HCT116 (cell line): ENCODE measurements at regions not wholly inside any gene's neighbourhood (a gene's known extent, or its start where the extent isn't known, plus 50 kb on each side); places are given as distances from the start of the nearest gene placed in this dataset.

Experiments
- ATAC-seq: fragments of 200-7000 bp; cut with Tn5 transposase; 2 replicates; pipeline ENCODE4 v1.9.1; 2020; ENCODE audit warnings: mild to moderate bottlenecking, moderate library complexity
- BruUV-seq: library from RNA; stranded (reverse); fragments of 400-500 nt; replicated peaks from 2 replicates; lab custom pipeline; 2021; lab: Mats Ljungman, UMichigan
- CTCF ChIA-PET: fragments of 300-600 bp; sonication (Branson Sonifier 250); formaldehyde crosslinking; loops from one replicate; lab custom pipeline; 2021; ENCODE audit warnings: antibody characterized with exemption; lab: Charles Lee
- POLR2A ChIA-PET: fragments of 300-600, 350-600 bp; sonication (Branson Sonifier 250); formaldehyde crosslinking; loops from one replicate; lab custom pipeline; 2021; ENCODE audit warnings: antibody characterized with exemption; lab: Charles Lee
- RAD21 ChIA-PET, 2 experiments: fragments of 300-600 bp; sonication (Branson Sonifier 250); formaldehyde crosslinking; loops; one replicate each; lab custom pipeline; 2023; ENCODE audit warnings: low total read pairs in 2 of 2; ENCODE audit not compliant: uncharacterized antibody in 2 of 2, unreplicated experiment in 2 of 2, low non-redundant PET in 1 of 2; lab: Charles Lee
- DNase-seq: peaks from one replicate; pipeline ENCODE4 v3.0.0-alpha.2; 2010; ENCODE audit warnings: low read depth, low spot score
- H2AFZ ChIP-seq: fragments of 200-600 bp; shearing (Covaris generic), sonication (generic); 2 replicates; pipeline ENCODE4 v1.6.1; 2017; ENCODE audit warnings: low read depth, mixed run types, mixed read lengths, antibody characterized with exemption, low read length; ENCODE audit not compliant: poor library complexity, severe bottlenecking
- H3K27ac ChIP-seq: 2 replicates; pipeline ENCODE4 v1.5.1; 2012; ENCODE audit warnings: low read depth, low read length
- H3K27me3 ChIP-seq: fragments of 200-600 bp; sonication (generic); 2 replicates; pipeline ENCODE4 v1.6.1; 2016; ENCODE audit warnings: mixed run types, low read length, mixed read lengths; ENCODE audit not compliant: insufficient read depth
- H3K36me3 ChIP-seq, 2 experiments: fragments of 200-500 bp in 1 of 2; fragments of 200-600 bp in 1 of 2; sonication (Bioruptor generic) in 1 of 2; sonication (generic) in 1 of 2; 2 replicates each; pipeline versions ENCODE4 v1.5.1 to v1.6.1; 2014 to 2016; ENCODE audit warnings: low read length in 2 of 2, inconsistent platforms in 1 of 2, mixed read lengths in 1 of 2, mixed run types in 1 of 2; ENCODE audit not compliant: insufficient read depth in 2 of 2, control insufficient read depth in 1 of 2
- H3K4me1 ChIP-seq, 2 experiments: fragments of 200-600 bp in 1 of 2; sonication (generic) in 1 of 2; 2 replicates each; pipeline versions ENCODE4 v1.5.1 to v1.6.1; 2012 to 2017; ENCODE audit warnings: low read length in 2 of 2, inconsistent platforms in 1 of 2, mild to moderate bottlenecking in 1 of 2, mixed read lengths in 1 of 2, mixed run types in 1 of 2, moderate library complexity in 1 of 2; ENCODE audit not compliant: insufficient read depth in 2 of 2, control insufficient read depth in 1 of 2
- H3K4me2 ChIP-seq: fragments of 200-600 bp; sonication (generic); 2 replicates; pipeline ENCODE4 v1.6.1; 2017; ENCODE audit warnings: mixed run types, low read length, mixed read lengths
- H3K4me3 ChIP-seq, 2 experiments: fragments of 200-600 bp in 1 of 2; sonication (generic) in 1 of 2; replicated peaks in 1 of 2; 2 replicates each; pipeline ENCODE4 v1.5.1; 2011 to 2016; ENCODE audit warnings: low read length in 2 of 2, control low read depth in 1 of 2, low read depth in 1 of 2, mild to moderate bottlenecking in 1 of 2, mixed read lengths in 1 of 2, mixed run types in 1 of 2
- H3K79me2 ChIP-seq: fragments of 200-600 bp; sonication (generic); 2 replicates; pipeline ENCODE4 v1.6.1; 2017; ENCODE audit warnings: mild to moderate bottlenecking, mixed run types, low read length, moderate library complexity, mixed read lengths; ENCODE audit not compliant: insufficient read depth
- H3K9ac ChIP-seq: fragments of 200-600 bp; sonication (generic); 2 replicates; pipeline ENCODE4 v1.6.1; 2016; ENCODE audit warnings: low read length, mixed read lengths
- H3K9me2 ChIP-seq: fragments of 200-600 bp; sonication (generic), shearing (Covaris generic); 2 replicates; pipeline ENCODE4 v1.6.1; 2017; ENCODE audit warnings: mixed run types, mild to moderate bottlenecking, moderate library complexity; ENCODE audit not compliant: insufficient read depth
- H3K9me3 ChIP-seq, 2 experiments: fragments of 200-500 bp in 1 of 2; fragments of 200-600 bp in 1 of 2; sonication (Bioruptor generic) in 1 of 2; sonication (generic) in 1 of 2; 2 replicates each; pipeline ENCODE4 v1.6.1; 2014 to 2017; ENCODE audit warnings: low read length in 2 of 2, mixed read lengths in 2 of 2, inconsistent platforms in 1 of 2, low read depth in 1 of 2, mild to moderate bottlenecking in 1 of 2, mixed run types in 1 of 2, moderate library complexity in 1 of 2; ENCODE audit not compliant: control insufficient read depth in 1 of 2, insufficient read depth in 1 of 2
- H4K20me1 ChIP-seq: fragments of 200-600 bp; sonication (generic), shearing (Covaris generic); 2 replicates; pipeline ENCODE4 v1.6.1; 2017; ENCODE audit warnings: mixed run types, mild to moderate bottlenecking, moderate library complexity; ENCODE audit not compliant: insufficient read depth
- CBX3 ChIP-seq: IDR thresholded peaks from 2 replicates; pipeline ENCODE4 v1.6.1; 2012; ENCODE audit warnings: low read depth
- CEBPB ChIP-seq: IDR thresholded peaks from 2 replicates; pipeline ENCODE4 v1.6.1; 2012; ENCODE audit warnings: low read depth
- EZH2 ChIP-seq: fragments of 200-600 bp; sonication (generic); IDR thresholded peaks from 2 replicates; pipeline ENCODE4 v1.6.1; 2017; ENCODE audit warnings: antibody characterized with exemption, mixed run types
- FOSL1 ChIP-seq: IDR thresholded peaks from 2 replicates; pipeline ENCODE4 v1.6.1; 2012; ENCODE audit warnings: low read depth
- JUND ChIP-seq: IDR thresholded peaks from 2 replicates; pipeline ENCODE4 v1.6.1; 2012
- POLR2A ChIP-seq: IDR thresholded peaks from 2 replicates; pipeline ENCODE4 v1.7.0; 2011; ENCODE audit warnings: borderline replicate concordance; ENCODE audit not compliant: insufficient read depth, insufficient read length; ENCODE audit errors: extremely low read depth
- POLR2AphosphoS5 ChIP-seq: IDR thresholded peaks from 2 replicates; pipeline ENCODE4 v1.6.1; 2011; ENCODE audit warnings: mild to moderate bottlenecking, low read depth, low read length, moderate library complexity
- RAD21 ChIP-seq: IDR thresholded peaks from 2 replicates; pipeline ENCODE4 v1.6.1; 2012; ENCODE audit warnings: low read depth, mild to moderate bottlenecking
- SP1 ChIP-seq: IDR thresholded peaks from 2 replicates; pipeline ENCODE4 v1.6.1; 2012; ENCODE audit warnings: low read depth
- SRF ChIP-seq: IDR thresholded peaks from 2 replicates; pipeline ENCODE4 v1.6.1; 2012; ENCODE audit warnings: low read depth
- ZFX ChIP-seq: fragments of 450-650 bp; IDR thresholded peaks from 2 replicates; pipeline ENCODE4 v1.6.1; 2017
- ZNF274 ChIP-seq: fragments of 200-500 bp; sonication (Bioruptor generic); IDR thresholded peaks from 2 replicates; pipeline ENCODE4 v1.6.1; 2014; ENCODE audit warnings: mild to moderate bottlenecking, low read depth, low read length, inconsistent platforms
- intact Hi-C: fragments of 100-400 bp; cut with micrococcal nuclease; formaldehyde crosslinking; loops from 2 replicates; pipeline ENCODE4 v1.10.0; 2022
- TF ChIP-seq, protein P1 (sequence below), 3 experiments: fragments of 200-600 bp in 1 of 3; sonication (generic) in 1 of 3; IDR thresholded peaks in 2 of 3; conservative IDR thresholded peaks in 1 of 3; 2 replicates each; pipeline ENCODE4 v1.5.1; 2012 to 2017; ENCODE audit warnings: low read depth in 2 of 3, low read length in 2 of 3, antibody characterized with exemption in 1 of 3, borderline replicate concordance in 1 of 3, control low read depth in 1 of 3, mild to moderate bottlenecking in 1 of 3, mixed read lengths in 1 of 3, mixed run types in 1 of 3, moderate library complexity in 1 of 3; ENCODE audit not compliant: insufficient read depth in 1 of 3
- TF ChIP-seq, protein P2 (sequence below): IDR thresholded peaks from 2 replicates; pipeline ENCODE4 v1.6.1; 2012
- TF ChIP-seq, protein P3 (sequence below): IDR thresholded peaks from 2 replicates; pipeline ENCODE4 v1.6.1; 2012; ENCODE audit warnings: low read depth

DNA sequence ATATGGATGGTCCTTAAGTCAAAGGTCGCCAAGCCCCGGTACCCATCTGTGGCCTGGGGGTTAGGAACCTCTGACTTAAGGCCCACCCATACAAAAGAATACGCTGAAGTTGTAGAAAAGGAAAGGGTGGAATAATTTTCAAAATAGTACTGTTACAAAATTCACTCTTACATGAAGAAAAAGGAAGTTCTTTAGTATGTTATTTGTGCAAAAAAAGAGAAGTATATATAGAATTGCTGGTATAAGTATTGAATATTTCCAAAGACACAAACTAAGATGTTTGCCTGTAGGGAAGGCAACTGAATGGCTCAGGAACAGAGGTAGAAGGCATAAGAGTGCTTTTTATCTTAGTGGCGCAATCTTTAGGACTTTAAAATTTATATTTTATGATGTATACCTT lies 78.7 kb downstream of the PRLHR start:
- no peak overlapping the region for H3K27ac ChIP-seq
- H3K9me2 ChIP-seq = no peaks in the 10 kb centered on the region; the same call in 1 of the 2 replicates
- no peaks in the 10 kb centered on the region for H3K79me2 ChIP-seq
- ATAC-seq (no peak), DNase-seq (no peak)
- H3K9me3 ChIP-seq = no peaks in the 10 kb centered on the region
- H3K4me1 ChIP-seq = no peaks in the 10 kb centered on the region
- intact Hi-C loops = no loop called here
- H4K20me1 ChIP-seq = no peaks in the 10 kb centered on the region
- H3K4me3 ChIP-seq = no peak overlapping the region
- RAD21 ChIA-PET = no interaction called here
- H3K27me3 ChIP-seq = no peaks in the 10 kb centered on the region
- no peak for TF ChIP-seq RAD21
- TF ChIP-seq ZNF274 = no peak
- TF ChIP-seq EZH2 = no peak
- TF ChIP-seq JUND = no peak
- TF ChIP-seq SRF = no peak
- TF ChIP-seq POLR2A = no peak
- TF ChIP-seq POLR2AphosphoS5 = no peak
- TF ChIP-seq SP1 = no peak
- no peak for TF ChIP-seq CEBPB
- TF ChIP-seq, protein P1, sequence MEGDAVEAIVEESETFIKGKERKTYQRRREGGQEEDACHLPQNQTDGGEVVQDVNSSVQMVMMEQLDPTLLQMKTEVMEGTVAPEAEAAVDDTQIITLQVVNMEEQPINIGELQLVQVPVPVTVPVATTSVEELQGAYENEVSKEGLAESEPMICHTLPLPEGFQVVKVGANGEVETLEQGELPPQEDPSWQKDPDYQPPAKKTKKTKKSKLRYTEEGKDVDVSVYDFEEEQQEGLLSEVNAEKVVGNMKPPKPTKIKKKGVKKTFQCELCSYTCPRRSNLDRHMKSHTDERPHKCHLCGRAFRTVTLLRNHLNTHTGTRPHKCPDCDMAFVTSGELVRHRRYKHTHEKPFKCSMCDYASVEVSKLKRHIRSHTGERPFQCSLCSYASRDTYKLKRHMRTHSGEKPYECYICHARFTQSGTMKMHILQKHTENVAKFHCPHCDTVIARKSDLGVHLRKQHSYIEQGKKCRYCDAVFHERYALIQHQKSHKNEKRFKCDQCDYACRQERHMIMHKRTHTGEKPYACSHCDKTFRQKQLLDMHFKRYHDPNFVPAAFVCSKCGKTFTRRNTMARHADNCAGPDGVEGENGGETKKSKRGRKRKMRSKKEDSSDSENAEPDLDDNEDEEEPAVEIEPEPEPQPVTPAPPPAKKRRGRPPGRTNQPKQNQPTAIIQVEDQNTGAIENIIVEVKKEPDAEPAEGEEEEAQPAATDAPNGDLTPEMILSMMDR (IDR thresholded peaks at IDR 0.05 in 2 of 3, conservative IDR thresholded peaks at IDR 0.05 in 1 of 3; ENCODE audit: borderline replicate concordance in 1 of 3, insufficient read depth in 1 of 3, low read depth in 2 of 3, low read length in 2 of 3) = no peak
- TF ChIP-seq, protein P2, sequence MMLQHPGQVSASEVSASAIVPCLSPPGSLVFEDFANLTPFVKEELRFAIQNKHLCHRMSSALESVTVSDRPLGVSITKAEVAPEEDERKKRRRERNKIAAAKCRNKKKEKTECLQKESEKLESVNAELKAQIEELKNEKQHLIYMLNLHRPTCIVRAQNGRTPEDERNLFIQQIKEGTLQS = no peak
- TF ChIP-seq, protein P3, sequence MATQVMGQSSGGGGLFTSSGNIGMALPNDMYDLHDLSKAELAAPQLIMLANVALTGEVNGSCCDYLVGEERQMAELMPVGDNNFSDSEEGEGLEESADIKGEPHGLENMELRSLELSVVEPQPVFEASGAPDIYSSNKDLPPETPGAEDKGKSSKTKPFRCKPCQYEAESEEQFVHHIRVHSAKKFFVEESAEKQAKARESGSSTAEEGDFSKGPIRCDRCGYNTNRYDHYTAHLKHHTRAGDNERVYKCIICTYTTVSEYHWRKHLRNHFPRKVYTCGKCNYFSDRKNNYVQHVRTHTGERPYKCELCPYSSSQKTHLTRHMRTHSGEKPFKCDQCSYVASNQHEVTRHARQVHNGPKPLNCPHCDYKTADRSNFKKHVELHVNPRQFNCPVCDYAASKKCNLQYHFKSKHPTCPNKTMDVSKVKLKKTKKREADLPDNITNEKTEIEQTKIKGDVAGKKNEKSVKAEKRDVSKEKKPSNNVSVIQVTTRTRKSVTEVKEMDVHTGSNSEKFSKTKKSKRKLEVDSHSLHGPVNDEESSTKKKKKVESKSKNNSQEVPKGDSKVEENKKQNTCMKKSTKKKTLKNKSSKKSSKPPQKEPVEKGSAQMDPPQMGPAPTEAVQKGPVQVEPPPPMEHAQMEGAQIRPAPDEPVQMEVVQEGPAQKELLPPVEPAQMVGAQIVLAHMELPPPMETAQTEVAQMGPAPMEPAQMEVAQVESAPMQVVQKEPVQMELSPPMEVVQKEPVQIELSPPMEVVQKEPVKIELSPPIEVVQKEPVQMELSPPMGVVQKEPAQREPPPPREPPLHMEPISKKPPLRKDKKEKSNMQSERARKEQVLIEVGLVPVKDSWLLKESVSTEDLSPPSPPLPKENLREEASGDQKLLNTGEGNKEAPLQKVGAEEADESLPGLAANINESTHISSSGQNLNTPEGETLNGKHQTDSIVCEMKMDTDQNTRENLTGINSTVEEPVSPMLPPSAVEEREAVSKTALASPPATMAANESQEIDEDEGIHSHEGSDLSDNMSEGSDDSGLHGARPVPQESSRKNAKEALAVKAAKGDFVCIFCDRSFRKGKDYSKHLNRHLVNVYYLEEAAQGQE = no peak
- no peak for TF ChIP-seq ZFX
- TF ChIP-seq CBX3 = no peak
- TF ChIP-seq FOSL1 = no peak
- no peak overlapping the region for H3K4me2 ChIP-seq
- BruUV-seq = no TSS peak
- no peak overlapping the region for H2AFZ ChIP-seq
- no peak overlapping the region for H3K9ac ChIP-seq
- CTCF ChIA-PET = no interaction called here
- H3K36me3 ChIP-seq = no peaks in the 10 kb centered on the region
- POLR2A ChIA-PET = no interaction called here
